ENCODE measurements at regions not wholly inside any gene's neighbourhood (a gene's known extent, or its start where the extent isn't known, plus 50 kb on each side); places are given as distances from the start of the nearest gene placed in this dataset.
"Not testable (repeated sequence)": the region's sequence is repeated elsewhere in the genome, so short reads cannot be mapped to it uniquely, and the experiment has no call there.

- no peak for DNase-seq (ENCODE audit: low spot score)
Observed at GRCh38 chr2:12879649-12880048, 162.9 kb downstream of the TRIB2 start.

- no peak for DNase-seq (ENCODE audit: low spot score)
Observed at GRCh38 chr2:12881952-12882351, 165.2 kb downstream of the TRIB2 start.

- DNase-seq (ENCODE audit: low spot score): no peak
Observed at GRCh38 chr2:12882393-12882792, 165.7 kb downstream of the TRIB2 start.

- no peak for DNase-seq (ENCODE audit: low spot score)
Observed at GRCh38 chr2:12883906-12884305, 167.2 kb downstream of the TRIB2 start.

- no peak for DNase-seq (ENCODE audit: low spot score)
Observed at GRCh38 chr2:12884713-12885282, 168.1 kb downstream of the TRIB2 start.

- DNase-seq (ENCODE audit: low spot score): no peak
Observed at GRCh38 chr2:12890066-12890465, 173.3 kb downstream of the TRIB2 start.

- no peak for DNase-seq (ENCODE audit: low spot score)
Observed at GRCh38 chr2:12890481-12890991, 173.8 kb downstream of the TRIB2 start.

GRCh38 chr2:12895017-12895416 lies 178.3 kb downstream of the TRIB2 start:
- DNase-seq (ENCODE audit: low spot score): no peak

GRCh38 chr2:12896318-12896982 lies 179.7 kb downstream of the TRIB2 start:
- DNase-seq (ENCODE audit: low spot score): no peak

GRCh38 chr2:12897181-12897580 lies 180.4 kb downstream of the TRIB2 start:
- no peak for DNase-seq (ENCODE audit: low spot score)

- DNase-seq (ENCODE audit: low spot score): no peak
Observed at GRCh38 chr2:12903272-12903671, 186.5 kb downstream of the TRIB2 start.

- no peak for DNase-seq (ENCODE audit: low spot score)
Observed at GRCh38 chr2:12910431-12910830, 193.7 kb downstream of the TRIB2 start.

- no peak for DNase-seq (ENCODE audit: low spot score)
Observed at GRCh38 chr2:12915787-12916186, 199.1 kb downstream of the TRIB2 start.

GRCh38 chr2:12918138-12918834 lies 201.6 kb downstream of the TRIB2 start:
- no peak for DNase-seq (ENCODE audit: low spot score)

GRCh38 chr2:12918835-12919445 lies 202.2 kb downstream of the TRIB2 start:
- DNase-seq (ENCODE audit: low spot score): no peak

GRCh38 chr2:12921321-12921720 lies 204.6 kb downstream of the TRIB2 start:
- DNase-seq (ENCODE audit: low spot score): no peak

- DNase-seq (ENCODE audit: low spot score): no peak
Observed at GRCh38 chr2:12923907-12924610, 207.3 kb downstream of the TRIB2 start.

- DNase-seq (ENCODE audit: low spot score): not testable (repeated sequence)
Observed at GRCh38 chr2:12926641-12927040, 209.9 kb downstream of the TRIB2 start.

- peak; percentile 32 for DNase-seq (ENCODE audit: low spot score)
Observed at GRCh38 chr2:12928197-12928774, 211.6 kb downstream of the TRIB2 start.

- DNase-seq (ENCODE audit: low spot score): no peak
Observed at GRCh38 chr2:12928775-12929401, 212.2 kb downstream of the TRIB2 start.

- DNase-seq (ENCODE audit: low spot score): no peak
Observed at GRCh38 chr2:12929758-12930157, 213.0 kb downstream of the TRIB2 start.
